ENCODE measurements at regions not wholly inside any gene's neighbourhood (a gene's known extent, or its start where the extent isn't known, plus 50 kb on each side); places are given as distances from the start of the nearest gene placed in this dataset.

DNA sequence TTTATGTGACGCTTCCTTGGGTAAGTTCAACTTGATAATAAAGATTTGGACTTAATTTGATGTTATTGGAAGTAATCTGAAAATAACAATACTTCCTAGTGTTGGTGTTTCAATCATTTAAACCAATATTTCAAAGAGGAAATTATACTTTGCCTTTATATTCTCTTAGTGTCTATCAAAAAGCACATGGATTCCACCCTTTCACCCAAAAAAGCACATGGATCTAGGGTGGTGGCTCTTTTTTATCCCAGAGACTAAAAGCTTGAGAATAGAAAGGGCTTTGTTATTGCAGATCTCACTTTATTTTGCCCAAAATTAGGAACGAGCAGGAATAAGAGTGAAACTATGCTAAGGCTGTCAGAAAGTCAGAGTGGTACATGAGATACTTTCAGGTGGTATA is 75.1 kb upstream of the RASGEF1B start:
- TF ChIP-seq, protein P1, sequence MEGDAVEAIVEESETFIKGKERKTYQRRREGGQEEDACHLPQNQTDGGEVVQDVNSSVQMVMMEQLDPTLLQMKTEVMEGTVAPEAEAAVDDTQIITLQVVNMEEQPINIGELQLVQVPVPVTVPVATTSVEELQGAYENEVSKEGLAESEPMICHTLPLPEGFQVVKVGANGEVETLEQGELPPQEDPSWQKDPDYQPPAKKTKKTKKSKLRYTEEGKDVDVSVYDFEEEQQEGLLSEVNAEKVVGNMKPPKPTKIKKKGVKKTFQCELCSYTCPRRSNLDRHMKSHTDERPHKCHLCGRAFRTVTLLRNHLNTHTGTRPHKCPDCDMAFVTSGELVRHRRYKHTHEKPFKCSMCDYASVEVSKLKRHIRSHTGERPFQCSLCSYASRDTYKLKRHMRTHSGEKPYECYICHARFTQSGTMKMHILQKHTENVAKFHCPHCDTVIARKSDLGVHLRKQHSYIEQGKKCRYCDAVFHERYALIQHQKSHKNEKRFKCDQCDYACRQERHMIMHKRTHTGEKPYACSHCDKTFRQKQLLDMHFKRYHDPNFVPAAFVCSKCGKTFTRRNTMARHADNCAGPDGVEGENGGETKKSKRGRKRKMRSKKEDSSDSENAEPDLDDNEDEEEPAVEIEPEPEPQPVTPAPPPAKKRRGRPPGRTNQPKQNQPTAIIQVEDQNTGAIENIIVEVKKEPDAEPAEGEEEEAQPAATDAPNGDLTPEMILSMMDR (IDR thresholded peaks at IDR 0.05) = no peak
- TF ChIP-seq EZH2 (IDR thresholded peaks at IDR 0.05) = no peak
- TF ChIP-seq EZH2phosphoT487 (IDR thresholded peaks at IDR 0.05) = no peak

All from neural progenitor cell (in vitro differentiated cells).